Esophagus squamous epithelium (tissue), 4 donors: ENCODE measurements at regions not wholly inside any gene's neighbourhood (a gene's known extent, or its start where the extent isn't known, plus 50 kb on each side); places are given as distances from the start of the nearest gene placed in this dataset.

ENCODE experiments used
- POLR2A ChIP-seq, 4 donors: fragments of 450-650 bp; IDR thresholded peaks; one replicate each; pipeline ENCODE4 v1.6.1; 2017; ENCODE audit warnings: antibody characterized with exemption in 4 of 4, mild to moderate bottlenecking in 4 of 4, moderate library complexity in 3 of 4
- TF ChIP-seq, protein P1 (sequence below), 6 experiments: fragments of 450-650 bp in 4 of 6; fragments of 200-600 bp in 2 of 6; sonication (generic) in 2 of 6; IDR thresholded peaks; one replicate each; pipeline ENCODE4 v1.5.1; 2016 to 2019; ENCODE audit warnings: antibody characterized with exemption in 6 of 6, mild to moderate bottlenecking in 4 of 6, moderate library complexity in 4 of 6

DNA sequence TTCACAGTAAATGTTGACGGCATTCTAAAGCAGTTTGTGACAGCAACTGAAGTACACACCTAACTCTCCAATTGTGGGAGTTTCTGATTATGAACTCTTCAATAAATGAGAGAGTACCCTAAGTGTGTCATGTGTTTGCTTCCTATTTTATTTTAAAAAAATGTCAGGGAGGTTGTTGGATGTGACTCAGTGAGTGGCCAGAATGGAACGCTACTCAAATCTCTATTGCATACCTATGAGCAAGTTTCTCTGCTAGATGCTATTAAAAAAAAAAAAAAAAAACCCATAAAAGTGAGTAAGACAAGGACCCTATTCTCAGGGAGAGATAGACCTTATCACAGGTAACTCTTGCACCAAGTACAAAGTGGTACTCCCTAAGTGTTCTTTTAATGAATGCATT is 256.6 kb downstream of the BTG1 start:
- TF ChIP-seq, protein P1, sequence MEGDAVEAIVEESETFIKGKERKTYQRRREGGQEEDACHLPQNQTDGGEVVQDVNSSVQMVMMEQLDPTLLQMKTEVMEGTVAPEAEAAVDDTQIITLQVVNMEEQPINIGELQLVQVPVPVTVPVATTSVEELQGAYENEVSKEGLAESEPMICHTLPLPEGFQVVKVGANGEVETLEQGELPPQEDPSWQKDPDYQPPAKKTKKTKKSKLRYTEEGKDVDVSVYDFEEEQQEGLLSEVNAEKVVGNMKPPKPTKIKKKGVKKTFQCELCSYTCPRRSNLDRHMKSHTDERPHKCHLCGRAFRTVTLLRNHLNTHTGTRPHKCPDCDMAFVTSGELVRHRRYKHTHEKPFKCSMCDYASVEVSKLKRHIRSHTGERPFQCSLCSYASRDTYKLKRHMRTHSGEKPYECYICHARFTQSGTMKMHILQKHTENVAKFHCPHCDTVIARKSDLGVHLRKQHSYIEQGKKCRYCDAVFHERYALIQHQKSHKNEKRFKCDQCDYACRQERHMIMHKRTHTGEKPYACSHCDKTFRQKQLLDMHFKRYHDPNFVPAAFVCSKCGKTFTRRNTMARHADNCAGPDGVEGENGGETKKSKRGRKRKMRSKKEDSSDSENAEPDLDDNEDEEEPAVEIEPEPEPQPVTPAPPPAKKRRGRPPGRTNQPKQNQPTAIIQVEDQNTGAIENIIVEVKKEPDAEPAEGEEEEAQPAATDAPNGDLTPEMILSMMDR (IDR thresholded peaks at IDR 0.05): no peak
- no peak for TF ChIP-seq POLR2A (IDR thresholded peaks at IDR 0.05)
